ENCODE measurements at regions not wholly inside any gene's neighbourhood (a gene's known extent, or its start where the extent isn't known, plus 50 kb on each side); places are given as distances from the start of the nearest gene placed in this dataset.

DNA sequence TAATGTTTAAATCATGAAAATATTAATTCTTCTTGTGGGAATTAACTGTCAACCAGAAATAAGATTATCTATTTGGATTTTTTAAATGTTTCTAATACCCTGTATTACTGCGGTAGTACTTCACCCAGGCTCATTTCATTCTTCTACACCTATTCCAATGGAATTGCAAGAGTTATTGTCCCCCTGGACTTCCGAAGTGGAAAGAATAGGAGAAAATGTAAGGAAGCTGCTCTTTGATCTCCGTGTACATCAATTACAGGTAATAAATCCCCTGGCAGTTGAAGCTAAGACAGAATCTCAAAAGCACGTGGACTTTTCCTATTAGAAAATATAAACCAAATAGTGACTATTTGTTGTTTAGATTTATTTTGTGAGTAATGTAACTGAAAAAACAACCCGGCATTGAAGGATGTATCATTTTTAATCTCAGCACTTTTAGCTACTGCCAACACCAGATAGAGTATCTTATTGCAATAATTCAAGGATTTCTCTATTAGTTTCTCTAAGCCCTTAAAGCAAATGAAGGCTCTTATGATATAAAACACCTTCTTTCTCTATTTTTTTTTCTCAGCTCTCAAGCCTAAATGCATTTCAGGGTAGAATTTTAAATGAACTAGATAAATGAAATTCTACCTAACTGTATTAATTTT, 77.3 kb downstream of the MZT1 start (continued):
- TF ChIP-seq ELF1 (IDR thresholded peaks at IDR 0.05) (no peak), EZH2phosphoT487 (IDR thresholded peaks at IDR 0.05; ENCODE audit: borderline replicate concordance, low read depth) (no peak), RCOR1 (IDR thresholded peaks at IDR 0.05; ENCODE audit: low read length) (no peak), FOSL2 (IDR thresholded peaks at IDR 0.05; ENCODE audit: borderline replicate concordance, low read depth) (no peak)

GRCh38 chr13:72648513-72649065, 78.8 kb downstream of the MZT1 start:
- TF ChIP-seq, protein P1, sequence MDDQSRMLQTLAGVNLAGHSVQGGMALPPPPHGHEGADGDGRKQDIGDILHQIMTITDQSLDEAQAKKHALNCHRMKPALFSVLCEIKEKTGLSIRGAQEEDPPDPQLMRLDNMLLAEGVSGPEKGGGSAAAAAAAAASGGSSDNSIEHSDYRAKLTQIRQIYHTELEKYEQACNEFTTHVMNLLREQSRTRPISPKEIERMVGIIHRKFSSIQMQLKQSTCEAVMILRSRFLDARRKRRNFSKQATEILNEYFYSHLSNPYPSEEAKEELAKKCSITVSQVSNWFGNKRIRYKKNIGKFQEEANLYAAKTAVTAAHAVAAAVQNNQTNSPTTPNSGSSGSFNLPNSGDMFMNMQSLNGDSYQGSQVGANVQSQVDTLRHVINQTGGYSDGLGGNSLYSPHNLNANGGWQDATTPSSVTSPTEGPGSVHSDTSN (IDR thresholded peaks at IDR 0.05) = no peak
- no peak for TF ChIP-seq RFX5 (IDR thresholded peaks at IDR 0.05; ENCODE audit: low read length)
- no peak for TF ChIP-seq MEF2A (IDR thresholded peaks at IDR 0.05; ENCODE audit: borderline replicate concordance, low read depth)
- no peak for TF ChIP-seq YY1 (IDR thresholded peaks at IDR 0.05; ENCODE audit: low read depth)
- TF ChIP-seq EP300 (IDR thresholded peaks at IDR 0.05; ENCODE audit: borderline replicate concordance in 1 of 2, low read depth in 1 of 2, low read length in 1 of 2) = no peak
- TF ChIP-seq GABPA (IDR thresholded peaks at IDR 0.05; ENCODE audit: low read depth) = no peak
- TF ChIP-seq RAD21 (IDR thresholded peaks at IDR 0.05; ENCODE audit: low read length) = no peak
- TF ChIP-seq TEAD4 (IDR thresholded peaks at IDR 0.05; ENCODE audit: borderline replicate concordance, insufficient read depth) = no peak
- no peak for DNase-seq
- no peaks in the 10 kb centered on the region for H4K20me1 ChIP-seq (ENCODE audit: insufficient read depth)
- H3K36me3 ChIP-seq (replicated peaks in 1 of 2; ENCODE audit: control insufficient read depth in 1 of 2, insufficient read depth in 2 of 2, low read length in 1 of 2) = no peaks in the 10 kb centered on the region
- no peaks in the 10 kb centered on the region for H3K79me2 ChIP-seq (ENCODE audit: insufficient read depth)
- no peak overlapping the region for H3K4me2 ChIP-seq
- no peak overlapping the region for H3K27ac ChIP-seq (ENCODE audit: low read depth in 2 of 2, low read length in 1 of 2)
- POLR2A ChIA-PET = no interaction called here
- H3K9me2 ChIP-seq = no peaks in the 10 kb centered on the region
- no peak overlapping the region for H2AFZ ChIP-seq (ENCODE audit: low read depth)
- no peaks in the 10 kb centered on the region for H3K27me3 ChIP-seq (ENCODE audit: insufficient read depth)
- no peaks in the 10 kb centered on the region; a peak in 1 of 4 replicates for H3K4me1 ChIP-seq (ENCODE audit: control insufficient read depth in 1 of 2, insufficient read depth in 2 of 2, low read depth in 1 of 2, low read length in 1 of 2)
- H3K4me3 ChIP-seq (ENCODE audit: low read depth in 2 of 2, low read length in 1 of 2) = no peak overlapping the region
- H3F3A ChIP-seq (replicated peaks; ENCODE audit: insufficient read depth) = no peaks in the 10 kb centered on the region
- H3K9ac ChIP-seq = no peak overlapping the region
- CTCF ChIA-PET = interaction anchor here (0.9 to 1.2 kb wide), 2 partner anchors 17 to 82 kb away, joined by 3 to 5 read pairs; no protein-coding TSS in a partner anchor
- no peaks in the 10 kb centered on the region for H3K9me3 ChIP-seq
- 76% methylated on average over 8 of the region's 8 CpGs for WGBS (ENCODE audit: low lambda C conversion rate)

- Histone ChIP-seq H3K36me3 (replicated peaks in 1 of 2; ENCODE audit: control insufficient read depth in 1 of 2, insufficient read depth in 2 of 2, low read length in 1 of 2) (no peaks in the 10 kb centered on the region), H2AFZ (ENCODE audit: low read depth) (no peak overlapping the region), H3K79me2 (ENCODE audit: insufficient read depth) (no peaks in the 10 kb centered on the region), H3K27me3 (ENCODE audit: insufficient read depth) (no peaks in the 10 kb centered on the region), H3K4me1 (ENCODE audit: control insufficient read depth in 1 of 2, insufficient read depth in 2 of 2, low read depth in 1 of 2, low read length in 1 of 2) (no peaks in the 10 kb centered on the region), H3K9me3 (no peaks in the 10 kb centered on the region), H4K20me1 (ENCODE audit: insufficient read depth) (no peaks in the 10 kb centered on the region), H3K9ac (no peak overlapping the region), H3K27ac (ENCODE audit: low read depth in 2 of 2, low read length in 1 of 2) (no peak overlapping the region), H3K4me2 (no peak overlapping the region), H3F3A (replicated peaks; ENCODE audit: insufficient read depth) (no peaks in the 10 kb centered on the region), H3K9me2 (no peaks in the 10 kb centered on the region), H3K4me3 (ENCODE audit: low read depth in 2 of 2, low read length in 1 of 2) (no peak overlapping the region)
- 64% methylated on average over 2 of the region's 2 CpGs for WGBS (ENCODE audit: low lambda C conversion rate)
- ChIA-PET CTCF (no interaction called here), POLR2A (no interaction called here)
- DNase-seq = no peak
- TF ChIP-seq, protein P2, sequence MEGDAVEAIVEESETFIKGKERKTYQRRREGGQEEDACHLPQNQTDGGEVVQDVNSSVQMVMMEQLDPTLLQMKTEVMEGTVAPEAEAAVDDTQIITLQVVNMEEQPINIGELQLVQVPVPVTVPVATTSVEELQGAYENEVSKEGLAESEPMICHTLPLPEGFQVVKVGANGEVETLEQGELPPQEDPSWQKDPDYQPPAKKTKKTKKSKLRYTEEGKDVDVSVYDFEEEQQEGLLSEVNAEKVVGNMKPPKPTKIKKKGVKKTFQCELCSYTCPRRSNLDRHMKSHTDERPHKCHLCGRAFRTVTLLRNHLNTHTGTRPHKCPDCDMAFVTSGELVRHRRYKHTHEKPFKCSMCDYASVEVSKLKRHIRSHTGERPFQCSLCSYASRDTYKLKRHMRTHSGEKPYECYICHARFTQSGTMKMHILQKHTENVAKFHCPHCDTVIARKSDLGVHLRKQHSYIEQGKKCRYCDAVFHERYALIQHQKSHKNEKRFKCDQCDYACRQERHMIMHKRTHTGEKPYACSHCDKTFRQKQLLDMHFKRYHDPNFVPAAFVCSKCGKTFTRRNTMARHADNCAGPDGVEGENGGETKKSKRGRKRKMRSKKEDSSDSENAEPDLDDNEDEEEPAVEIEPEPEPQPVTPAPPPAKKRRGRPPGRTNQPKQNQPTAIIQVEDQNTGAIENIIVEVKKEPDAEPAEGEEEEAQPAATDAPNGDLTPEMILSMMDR (IDR thresholded peaks at IDR 0.05) = no peak
- TF ChIP-seq, protein P1 (IDR thresholded peaks at IDR 0.05) = no peak
- TF ChIP-seq RFX5 (IDR thresholded peaks at IDR 0.05; ENCODE audit: low read length) (no peak), GATA2 (CRISPR knock-in tag; IDR thresholded peaks at IDR 0.05) (no peak), JUND (IDR thresholded peaks at IDR 0.05) (no peak), ELF1 (IDR thresholded peaks at IDR 0.05) (no peak), FOXM1 (IDR thresholded peaks at IDR 0.05; ENCODE audit: low read depth) (no peak), TCF12 (IDR thresholded peaks at IDR 0.05) (no peak), GABPA (IDR thresholded peaks at IDR 0.05; ENCODE audit: low read depth) (no peak), RXRA (IDR thresholded peaks at IDR 0.05; ENCODE audit: borderline replicate concordance, low read depth) (no peak)
Observed at GRCh38 chr13:72647422-72647821, 80.0 kb downstream of the MZT1 start.

Data from SK-N-SH (cell line).